Dedifferentiated amniotic fluid mesenchymal stem cell (primary cell): ENCODE measurements at regions not wholly inside any gene's neighbourhood (a gene's known extent, or its start where the extent isn't known, plus 50 kb on each side); places are given as distances from the start of the nearest gene placed in this dataset.

Experiments
- DNase-seq: peaks from one replicate; pipeline ENCODE4 v3.0.0-alpha.2; 2016; ENCODE audit errors: extremely low spot score

- DNase-seq: no peak
Observed at GRCh38 chr13:99642841-99643240, 141.6 kb downstream of the TM9SF2 start.

GRCh38 chr13:99642006-99642405 is 140.7 kb downstream of the TM9SF2 start:
- no peak for DNase-seq

GRCh38 chr13:99640260-99640659 is 139.0 kb downstream of the TM9SF2 start:
- DNase-seq: no peak

GRCh38 chr13:99639126-99639525 is 137.9 kb downstream of the TM9SF2 start:
- DNase-seq: no peak

- no peak for DNase-seq
Observed at GRCh38 chr13:99636728-99637353, 135.6 kb downstream of the TM9SF2 start.

GRCh38 chr13:99636306-99636705 is 135.0 kb downstream of the TM9SF2 start:
- DNase-seq: no peak

GRCh38 chr13:99634672-99635071 is 133.4 kb downstream of the TM9SF2 start:
- no peak for DNase-seq

GRCh38 chr13:99630269-99630898 is 129.1 kb downstream of the TM9SF2 start:
- DNase-seq: no peak

GRCh38 chr13:99629641-99630040 is 128.4 kb downstream of the TM9SF2 start:
- DNase-seq: no peak

- no peak for DNase-seq
Observed at GRCh38 chr13:99628442-99628841, 127.2 kb downstream of the TM9SF2 start.

- DNase-seq: peak; percentile 49
Observed at GRCh38 chr13:99626461-99627082, 125.3 kb downstream of the TM9SF2 start.

GRCh38 chr13:99624936-99625540 is 123.8 kb downstream of the TM9SF2 start:
- DNase-seq: no peak

GRCh38 chr13:99620806-99621205 is 119.5 kb downstream of the TM9SF2 start:
- DNase-seq: no peak

- DNase-seq: no peak
Observed at GRCh38 chr13:99619207-99619606, 117.9 kb downstream of the TM9SF2 start.

- peak; percentile 53 for DNase-seq
Observed at GRCh38 chr13:99617474-99618255, 116.4 kb downstream of the TM9SF2 start.

GRCh38 chr13:99614465-99614885 is 113.2 kb downstream of the TM9SF2 start:
- DNase-seq: no peak
